ENCODE measurements at regions not wholly inside any gene's neighbourhood (a gene's known extent, or its start where the extent isn't known, plus 50 kb on each side); places are given as distances from the start of the nearest gene placed in this dataset.

DNA sequence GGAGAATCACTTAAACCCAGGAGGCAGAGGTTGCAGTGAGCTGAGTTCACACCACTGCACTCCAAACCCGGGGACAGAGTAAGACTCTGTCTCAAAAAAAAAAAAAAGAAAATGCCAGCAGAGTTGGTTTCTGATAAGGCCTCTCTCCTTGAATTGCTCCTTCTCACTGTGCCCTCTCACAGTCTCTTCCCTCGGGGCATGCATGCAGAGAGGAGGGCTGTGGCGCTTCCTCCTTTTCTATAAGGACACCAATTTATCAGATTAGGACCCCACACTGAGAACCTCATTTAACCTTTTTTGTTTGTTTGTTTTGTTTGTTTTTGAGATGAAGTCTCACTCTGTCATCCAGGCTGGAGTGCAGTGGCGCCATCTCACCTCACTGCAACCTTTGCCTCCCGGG is 110.5 kb downstream of the ZFP36L2 start:
- TF ChIP-seq EZH2phosphoT487 (IDR thresholded peaks at IDR 0.05; ENCODE audit: insufficient read depth, low read depth) (no peak), EZH2 (IDR thresholded peaks at IDR 0.05; ENCODE audit: insufficient read depth, poor library complexity, severe bottlenecking) (no peak)
